ENCODE measurements at regions not wholly inside any gene's neighbourhood (a gene's known extent, or its start where the extent isn't known, plus 50 kb on each side); places are given as distances from the start of the nearest gene placed in this dataset.

DNA sequence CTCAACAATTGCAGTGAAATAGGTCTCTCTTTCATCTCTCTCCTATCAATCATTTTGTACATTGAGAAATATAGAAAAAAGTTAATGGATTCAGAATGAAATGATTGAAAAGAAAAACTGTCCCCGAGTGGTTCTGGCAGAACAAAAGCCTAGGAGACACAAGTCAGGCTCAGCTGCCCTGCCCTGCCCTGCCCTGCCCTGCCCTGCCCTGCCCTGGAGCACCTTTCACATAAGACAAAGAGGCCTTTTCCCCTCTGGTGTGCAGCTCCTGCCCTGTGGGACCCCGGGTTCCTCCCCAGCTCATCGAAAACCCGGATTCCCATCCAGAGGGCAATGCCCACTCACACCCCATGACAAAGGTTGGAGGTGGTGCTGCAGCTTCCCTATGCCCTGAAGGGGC lies 94.7 kb downstream of the TEX26 start:
- Histone ChIP-seq H3K79me2 (ENCODE audit: insufficient read depth, low read length) (no peaks in the 10 kb centered on the region), H3K4me2 (ENCODE audit: low read length) (no peak overlapping the region), H4K20me1 (ENCODE audit: insufficient read depth, low read length) (no peaks in the 10 kb centered on the region), H3K9ac (ENCODE audit: low read length) (no peak overlapping the region), H3K36me3 (ENCODE audit: insufficient read depth, low read length) (no peaks in the 10 kb centered on the region), H3K4me1 (ENCODE audit: insufficient read depth, low read length) (no peaks in the 10 kb centered on the region), H3K27ac (ENCODE audit: low read depth, low read length) (no peak overlapping the region), H3K27me3 (ENCODE audit: insufficient read depth, low read length) (peaks cover 2% of the 10 kb centered on the region), H3K4me3 (ENCODE audit: insufficient read depth, low read depth, low read length) (no peak overlapping the region), H2AFZ (ENCODE audit: low read depth, low read length) (no peak overlapping the region), H3K9me3 (ENCODE audit: insufficient read depth, low read depth, low read length) (no peaks in the 10 kb centered on the region)
- Mint-ChIP-seq H3K27ac (ENCODE audit: unreplicated experiment) (no peak overlapping the region), H3K4me1 (ENCODE audit: low read depth, unreplicated experiment) (no peaks in the 10 kb centered on the region), H3K9me3 (ENCODE audit: unreplicated experiment) (peaks cover 6% of the 10 kb centered on the region), H3K4me3 (ENCODE audit: unreplicated experiment) (no peak overlapping the region), H3K27me3 (ENCODE audit: low read depth, unreplicated experiment) (peaks cover 47% of the 10 kb centered on the region), H3K36me3 (ENCODE audit: low read depth, unreplicated experiment) (no peaks in the 10 kb centered on the region)
- FAIRE-seq (no peak), DNase-seq (ENCODE audit: low read depth) (no peak)
- TF ChIP-seq, protein P1, sequence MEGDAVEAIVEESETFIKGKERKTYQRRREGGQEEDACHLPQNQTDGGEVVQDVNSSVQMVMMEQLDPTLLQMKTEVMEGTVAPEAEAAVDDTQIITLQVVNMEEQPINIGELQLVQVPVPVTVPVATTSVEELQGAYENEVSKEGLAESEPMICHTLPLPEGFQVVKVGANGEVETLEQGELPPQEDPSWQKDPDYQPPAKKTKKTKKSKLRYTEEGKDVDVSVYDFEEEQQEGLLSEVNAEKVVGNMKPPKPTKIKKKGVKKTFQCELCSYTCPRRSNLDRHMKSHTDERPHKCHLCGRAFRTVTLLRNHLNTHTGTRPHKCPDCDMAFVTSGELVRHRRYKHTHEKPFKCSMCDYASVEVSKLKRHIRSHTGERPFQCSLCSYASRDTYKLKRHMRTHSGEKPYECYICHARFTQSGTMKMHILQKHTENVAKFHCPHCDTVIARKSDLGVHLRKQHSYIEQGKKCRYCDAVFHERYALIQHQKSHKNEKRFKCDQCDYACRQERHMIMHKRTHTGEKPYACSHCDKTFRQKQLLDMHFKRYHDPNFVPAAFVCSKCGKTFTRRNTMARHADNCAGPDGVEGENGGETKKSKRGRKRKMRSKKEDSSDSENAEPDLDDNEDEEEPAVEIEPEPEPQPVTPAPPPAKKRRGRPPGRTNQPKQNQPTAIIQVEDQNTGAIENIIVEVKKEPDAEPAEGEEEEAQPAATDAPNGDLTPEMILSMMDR (IDR thresholded peaks at IDR 0.05; ENCODE audit: insufficient read depth, low read depth, low read length) = no peak
- no peak for TF ChIP-seq EZH2 (IDR thresholded peaks at IDR 0.05; ENCODE audit: insufficient read depth, low read length)

Measured in astrocyte (in vitro differentiated cells and primary cell).